ENCODE measurements at regions not wholly inside any gene's neighbourhood (a gene's known extent, or its start where the extent isn't known, plus 50 kb on each side); places are given as distances from the start of the nearest gene placed in this dataset.

DNA sequence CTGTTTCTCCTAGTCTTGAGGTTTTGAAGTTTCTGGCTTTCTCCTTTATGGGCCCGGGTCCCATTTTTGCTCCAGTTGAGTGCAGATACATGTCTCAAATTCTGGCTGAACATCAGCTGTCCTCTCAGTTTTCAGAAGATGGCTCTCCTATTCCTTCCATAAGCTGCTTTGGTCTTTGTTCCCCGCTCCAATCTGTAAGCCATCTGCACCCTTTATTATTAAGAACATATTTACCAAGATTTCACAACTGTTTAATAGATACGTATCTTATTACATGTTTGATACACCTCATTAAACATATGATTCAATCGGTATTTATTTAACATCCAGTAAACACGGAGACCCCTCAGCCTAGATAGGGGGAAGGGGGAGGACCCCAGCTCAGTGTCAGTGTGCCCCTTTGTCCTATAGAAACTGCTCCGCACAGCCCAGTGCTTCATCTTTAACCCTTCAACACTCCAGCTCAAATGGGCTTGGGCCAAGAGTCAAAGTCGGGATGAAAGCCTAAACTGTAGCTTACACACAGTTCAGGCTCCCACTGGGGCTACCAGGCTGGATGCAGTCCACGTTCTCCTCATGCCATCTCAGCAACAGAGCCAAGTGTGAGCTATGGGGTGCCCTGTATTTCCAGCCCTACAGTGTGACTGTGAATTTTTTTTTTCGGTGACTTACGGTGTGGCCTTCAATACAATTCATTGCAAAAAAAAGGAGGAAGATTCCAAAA is 166.0 kb upstream of the ZFHX3 start:
- Histone ChIP-seq H4K5ac (ENCODE audit: insufficient read length, low read depth, low read length) (no peak overlapping the region), H3K4ac (replicated peaks; ENCODE audit: insufficient read length, low read depth, low read length) (no peak overlapping the region), H4K91ac (replicated peaks; ENCODE audit: insufficient read length, low read length) (no peak overlapping the region), H2AK5ac (ENCODE audit: low read depth, low read length) (no peak overlapping the region), H3K4me3 (ENCODE audit: extremely low read depth in 1 of 4, insufficient read depth in 2 of 4, low read depth in 3 of 4, low read length in 4 of 4) (no peak overlapping the region), H3K18ac (ENCODE audit: extremely low read depth, low read length) (peak overlapping the region; percentile 33; the same call in 1 of the 2 replicates), H4K20me1 (replicated peaks in 1 of 2; ENCODE audit: control insufficient read depth in 1 of 2, insufficient read depth in 2 of 2, low read length in 2 of 2) (no peaks in the 10 kb centered on the region), H3K14ac (ENCODE audit: insufficient read length) (no peak overlapping the region), H2BK5ac (ENCODE audit: low read depth, low read length) (no peak overlapping the region), H2AFZ (ENCODE audit: low read length) (no peak overlapping the region), H2BK120ac (replicated peaks; ENCODE audit: low read depth, low read length) (no peak overlapping the region), H3K36me3 (ENCODE audit: control insufficient read depth in 2 of 4, insufficient read depth in 4 of 4, low read length in 3 of 4) (no peaks in the 10 kb centered on the region; a peak in 1 of 8 replicates), H3K79me1 (ENCODE audit: low read depth, low read length) (no peaks in the 10 kb centered on the region), H3K9ac (replicated peaks in 1 of 4; ENCODE audit: extremely low read depth in 1 of 4, low read depth in 3 of 4, low read length in 3 of 4) (no peak overlapping the region), H3K9me3 (ENCODE audit: insufficient read depth in 2 of 2, low read depth in 1 of 2, low read length in 1 of 2) (peaks cover 8% of the 10 kb centered on the region in 2 experiments; a peak in 3 of 4 replicates), H3K27ac (ENCODE audit: low read depth, low read length) (no peak overlapping the region), H3K23ac (ENCODE audit: insufficient read length) (no peak overlapping the region), H3K27me3 (replicated peaks in 1 of 4; ENCODE audit: control insufficient read depth in 3 of 4, extremely low read depth in 1 of 4, insufficient read depth in 3 of 4, low read length in 3 of 4) (no peaks in the 10 kb centered on the region; a peak in 1 of 7 replicates), H2BK12ac (ENCODE audit: low read depth, low read length) (no peak overlapping the region; the same call in 1 of the 2 replicates), H3K23me2 (ENCODE audit: low read depth, low read length) (no peaks in the 10 kb centered on the region), H3K56ac (replicated peaks; ENCODE audit: insufficient read length, low read depth, low read length) (no peak overlapping the region), H4K8ac (ENCODE audit: extremely low read depth, insufficient read depth, low read length) (no peak overlapping the region), H3K4me1 (replicated peaks in 1 of 4; ENCODE audit: control insufficient read depth in 3 of 4, insufficient read depth in 4 of 4, low read length in 3 of 4) (peaks cover 0 to 9% (median 3%) of the 10 kb centered on the region in 4 experiments; a peak in 3 of 7 replicates), H3K4me2 (ENCODE audit: insufficient read depth in 1 of 2, low read depth in 2 of 2, low read length in 2 of 2) (no peak overlapping the region), H2BK15ac (ENCODE audit: low read length) (no peak overlapping the region), H3K79me2 (ENCODE audit: control insufficient read depth in 1 of 2, insufficient read depth in 2 of 2, low read length in 2 of 2) (no peaks in the 10 kb centered on the region), H2BK20ac (ENCODE audit: low read length) (no peak overlapping the region)
- WGBS, 2 experiments (ENCODE audit: extremely low coverage in 1 of 2, insufficient coverage in 1 of 2, insufficient read length in 1 of 2, insufficient replicate concordance in 2 of 2, low coverage in 1 of 2, low lambda C conversion rate in 2 of 2, missing lambda C conversion rate in 1 of 2), result 90% methylated on average over 10 of the region's 10 CpGs; no CpG with 5 or more reads in 1 of the 2 experiments
- POLR2A ChIA-PET (ENCODE audit: partially characterized antibody), result no interaction called here
- DNase-seq (ENCODE audit: low read depth in 1 of 2, low spot score in 2 of 2) (no peak), FAIRE-seq (no peak)
- CTCF ChIA-PET (ENCODE audit: partially characterized antibody), result interaction anchor here (0.8 to 2.6 kb wide), 5 partner anchors 15 to 357 kb away, joined by 3 to 7 read pairs (median 3); no protein-coding TSS in a partner anchor
- TF ChIP-seq EP300 (IDR thresholded peaks at IDR 0.05; ENCODE audit: borderline replicate concordance in 1 of 2, low read depth in 2 of 2, low read length in 2 of 2), result no peak
- no peak for TF ChIP-seq TEAD4 (IDR thresholded peaks at IDR 0.05; ENCODE audit: low read depth, low read length)
- no peak for TF ChIP-seq PHF8 (conservative IDR thresholded peaks at IDR 0.05; ENCODE audit: low read depth, low read length)
- TF ChIP-seq GTF2F1 (IDR thresholded peaks at IDR 0.05; ENCODE audit: borderline replicate concordance, low read depth, low read length), result no peak
- TF ChIP-seq, protein P1, sequence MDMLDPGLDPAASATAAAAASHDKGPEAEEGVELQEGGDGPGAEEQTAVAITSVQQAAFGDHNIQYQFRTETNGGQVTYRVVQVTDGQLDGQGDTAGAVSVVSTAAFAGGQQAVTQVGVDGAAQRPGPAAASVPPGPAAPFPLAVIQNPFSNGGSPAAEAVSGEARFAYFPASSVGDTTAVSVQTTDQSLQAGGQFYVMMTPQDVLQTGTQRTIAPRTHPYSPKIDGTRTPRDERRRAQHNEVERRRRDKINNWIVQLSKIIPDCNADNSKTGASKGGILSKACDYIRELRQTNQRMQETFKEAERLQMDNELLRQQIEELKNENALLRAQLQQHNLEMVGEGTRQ (IDR thresholded peaks at IDR 0.05; ENCODE audit: low read length), result no peak
- TF ChIP-seq RAD21 (IDR thresholded peaks at IDR 0.05 in 1 of 2, conservative IDR thresholded peaks at IDR 0.05 in 1 of 2; ENCODE audit: low read depth in 2 of 2, low read length in 2 of 2), result no peak
- no peak for TF ChIP-seq POLR2AphosphoS5 (IDR thresholded peaks at IDR 0.05; ENCODE audit: low read depth, low read length)
- no peak for TF ChIP-seq ASH2L (IDR thresholded peaks at IDR 0.05; ENCODE audit: low read length)
- no peak for TF ChIP-seq CBX8 (IDR thresholded peaks at IDR 0.05; ENCODE audit: borderline replicate concordance, low read depth, low read length)
- no peak for TF ChIP-seq CTBP2 (IDR thresholded peaks at IDR 0.05; ENCODE audit: borderline replicate concordance, insufficient read depth, insufficient read length, low read length)
- no peak for TF ChIP-seq EGR1 (IDR thresholded peaks at IDR 0.05; ENCODE audit: borderline replicate concordance, low read depth, low read length)

Measured in H1 (cell line).